NCI-H1930 (cell line): ENCODE measurements at regions not wholly inside any gene's neighbourhood (a gene's known extent, or its start where the extent isn't known, plus 50 kb on each side); places are given as distances from the start of the nearest gene placed in this dataset.
"Not testable (repeated sequence)": the region's sequence is repeated elsewhere in the genome, so short reads cannot be mapped to it uniquely, and the experiment has no call there.

ENCODE experiments used
- DNase-seq, 2 experiments: peaks; one replicate each; lab custom pipeline; 2025; lab: John Stamatoyannopoulos, UW

GRCh38 chr7:55261386-55261770 lies 103.8 kb upstream of the LANCL2 start:
- DNase-seq, result no peak

DNA sequence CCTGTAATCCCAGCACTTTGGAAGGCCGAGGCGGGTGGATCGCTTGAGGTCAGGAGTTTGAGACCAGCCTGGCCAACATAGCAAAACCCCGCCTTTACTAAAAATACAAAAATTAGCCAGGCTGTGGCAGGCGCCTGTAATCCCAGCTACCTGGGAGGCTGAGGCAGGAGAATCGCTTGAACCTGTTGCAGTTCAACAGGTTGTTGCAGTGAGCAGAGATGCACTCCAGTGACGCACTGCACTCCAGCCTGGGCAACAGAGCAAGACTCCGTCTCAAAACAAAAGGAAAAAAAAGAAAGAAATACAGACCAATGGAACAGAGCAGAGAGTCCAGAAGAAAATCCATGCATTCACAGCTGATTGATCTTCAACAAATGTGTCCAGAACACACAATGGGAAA lies 99.8 kb upstream of the LANCL2 start:
- DNase-seq, result not testable (repeated sequence)

GRCh38 chr7:55265836-55266642 lies 99.1 kb upstream of the LANCL2 start:
- DNase-seq, result peak in 1 of 2 experiments; percentile 39

- DNase-seq, result no peak
Observed at GRCh38 chr7:55271069-55271626, 94.0 kb upstream of the LANCL2 start.

DNA sequence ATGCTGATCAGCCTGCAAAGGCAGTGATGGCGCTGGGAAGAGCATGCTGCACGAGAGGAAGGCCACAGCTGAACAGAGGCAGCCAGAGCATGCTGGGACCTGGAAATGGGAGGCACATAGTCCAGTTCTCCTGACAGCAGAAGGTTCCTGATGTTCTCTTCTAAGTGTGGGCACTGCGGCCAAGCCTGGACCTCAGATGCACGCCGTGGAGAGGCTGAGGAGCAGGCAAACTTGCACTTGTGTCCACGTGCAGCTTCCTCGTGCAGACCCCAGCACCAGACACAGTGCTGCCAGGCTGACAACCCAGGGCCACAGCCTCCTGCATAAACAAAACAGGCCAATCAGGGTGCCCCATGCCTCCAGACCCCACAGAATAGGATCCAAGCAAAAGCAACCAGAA lies 93.5 kb upstream of the LANCL2 start:
- no peak for DNase-seq

- no peak for DNase-seq
Observed at GRCh38 chr7:55272328-55272727, 92.8 kb upstream of the LANCL2 start.

GRCh38 chr7:55273186-55273980 lies 91.8 kb upstream of the LANCL2 start:
- DNase-seq, result no peak

DNA sequence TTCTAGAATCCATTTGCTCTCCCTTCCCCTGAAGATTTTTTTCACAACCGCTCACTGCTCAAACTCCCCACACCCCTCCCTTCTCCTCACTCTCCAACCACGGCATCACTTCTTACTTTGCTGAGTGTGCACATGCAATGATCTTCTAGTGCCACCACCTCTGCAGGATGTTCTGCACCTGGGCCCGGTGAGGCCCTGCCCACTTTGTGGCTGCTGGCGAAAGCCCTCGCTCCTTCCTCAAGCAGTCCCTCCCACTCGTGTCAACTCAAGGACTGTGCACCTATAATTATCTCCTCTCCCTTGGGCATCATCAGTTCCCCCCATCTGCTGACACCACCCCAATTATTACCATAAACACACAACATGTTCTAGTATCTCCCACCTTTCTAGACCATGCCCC lies 91.0 kb upstream of the LANCL2 start:
- no peak for DNase-seq

DNA sequence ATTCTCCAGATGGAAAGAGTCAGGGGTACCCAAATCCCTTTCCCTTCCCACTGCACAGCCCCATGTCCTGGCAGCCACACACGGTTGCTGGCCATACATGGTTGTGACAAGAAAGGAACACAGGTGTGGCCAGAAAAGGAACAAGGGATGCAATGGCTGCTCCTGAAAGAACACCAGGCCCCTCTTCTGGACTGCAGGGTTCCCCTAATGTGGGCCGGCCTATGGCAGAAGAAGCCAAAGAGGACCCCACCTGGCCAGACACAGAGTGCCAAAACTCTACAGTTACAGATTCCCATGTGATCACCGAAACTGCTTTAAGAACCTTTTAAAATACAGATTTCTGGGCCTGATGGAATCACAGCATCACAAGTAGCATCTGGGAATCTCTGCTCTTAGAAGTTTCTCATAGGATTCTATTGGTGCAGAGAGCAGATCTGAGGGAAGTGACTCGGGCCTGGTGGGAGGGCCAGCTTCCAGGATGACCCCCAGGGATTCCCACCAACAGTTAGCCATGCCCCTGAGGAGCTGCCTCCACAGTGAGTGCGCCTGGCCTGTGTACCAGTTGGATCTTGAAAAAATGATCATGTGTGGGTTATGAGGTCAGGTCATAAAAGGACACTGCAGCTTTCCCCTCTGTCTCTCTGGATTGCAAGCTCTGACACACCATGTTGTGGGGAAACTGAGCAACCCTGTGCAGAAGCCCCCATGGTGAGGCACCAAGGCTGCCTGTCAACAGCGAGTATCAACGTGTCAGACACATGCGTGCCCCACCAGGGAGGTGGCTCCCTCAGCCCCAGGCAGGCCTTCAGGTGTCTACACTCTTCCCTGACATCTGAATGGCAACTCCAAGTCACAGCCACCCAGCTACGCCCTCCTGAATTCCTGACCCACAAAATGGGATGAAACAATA lies 89.6 kb upstream of the LANCL2 start:
- DNase-seq, result no peak

GRCh38 chr7:55276572-55277295 lies 88.4 kb upstream of the LANCL2 start:
- DNase-seq, result no peak

GRCh38 chr7:55277916-55278315 lies 87.2 kb upstream of the LANCL2 start:
- DNase-seq, result no peak

DNA sequence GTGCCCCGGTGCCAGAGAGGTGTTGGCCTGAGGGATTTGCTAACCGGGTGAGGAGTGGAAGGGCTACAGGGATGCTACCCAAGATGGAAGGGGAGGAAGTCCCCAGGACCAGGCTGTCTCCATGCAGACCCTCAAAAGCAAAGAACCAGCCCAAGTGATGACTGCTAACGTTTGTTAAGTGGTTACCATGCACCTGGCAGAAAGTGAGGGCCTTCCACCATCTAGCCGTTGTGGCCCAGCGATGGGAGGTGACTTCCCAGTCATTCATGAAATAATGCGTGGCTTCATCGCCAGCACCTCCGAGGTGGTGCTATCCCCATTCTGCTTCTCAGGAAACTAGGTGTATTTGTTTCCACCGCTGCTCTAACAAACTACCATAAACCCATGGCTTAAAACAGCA lies 86.8 kb upstream of the LANCL2 start:
- DNase-seq, result no peak

DNA sequence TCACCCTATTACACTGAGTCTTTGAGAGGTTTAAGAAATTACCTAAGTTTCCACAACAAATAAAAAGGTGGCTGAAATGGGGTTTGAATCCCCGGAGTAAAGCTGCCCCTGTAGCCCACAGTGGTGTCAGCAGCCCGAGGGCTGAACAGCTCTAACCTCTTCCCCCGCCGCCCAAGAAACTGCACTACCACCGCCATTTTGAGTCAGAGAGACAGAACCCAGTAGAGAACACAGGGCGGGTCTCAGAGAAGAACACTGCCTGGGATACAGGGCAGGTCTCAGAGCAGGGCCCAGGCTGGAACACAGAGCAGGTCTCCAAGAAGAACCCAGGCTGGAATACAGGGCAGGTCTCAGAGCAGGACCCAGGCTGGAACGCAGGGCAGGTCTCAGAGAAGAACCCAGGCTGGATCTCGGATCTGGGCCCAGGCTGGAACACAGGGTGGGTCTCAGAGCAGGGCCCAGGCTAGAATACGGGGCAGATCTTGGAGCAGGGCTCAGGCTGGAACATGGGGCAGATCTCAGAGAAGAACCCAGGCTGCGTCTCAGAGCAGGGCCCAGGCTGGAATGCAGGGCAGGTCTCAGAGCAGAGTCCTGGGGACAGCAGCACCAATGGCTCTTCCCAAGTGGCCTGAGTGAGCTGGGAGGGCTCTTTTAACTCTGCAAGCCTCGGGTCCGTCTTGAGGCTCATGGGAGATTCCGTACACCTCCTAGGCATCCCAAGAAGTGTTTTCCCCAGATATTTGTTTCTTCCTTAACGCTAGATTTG lies 85.9 kb upstream of the LANCL2 start:
- no peak for DNase-seq

DNA sequence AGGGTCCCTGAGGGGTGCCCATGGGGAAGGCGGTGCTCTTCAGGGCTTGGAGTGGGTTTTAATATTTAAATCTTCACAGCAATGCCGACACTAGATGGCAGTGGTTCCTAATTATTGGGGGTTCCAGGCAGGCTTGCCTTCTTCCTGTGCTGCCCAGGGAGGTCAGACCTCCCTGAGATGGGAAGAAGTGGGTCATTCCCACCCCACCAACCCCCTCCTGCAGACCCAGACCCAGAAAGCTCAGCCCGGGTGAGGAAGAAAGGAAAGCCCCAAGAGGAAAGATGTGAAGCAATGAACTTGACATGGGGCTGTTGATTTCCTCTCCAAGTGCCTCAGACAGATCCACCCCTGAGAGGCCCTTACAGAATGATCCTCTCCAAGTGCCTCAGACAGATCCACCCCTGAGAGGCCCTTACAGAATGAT lies 85.1 kb upstream of the LANCL2 start:
- peak; percentile 23 to 71 for DNase-seq

DNA sequence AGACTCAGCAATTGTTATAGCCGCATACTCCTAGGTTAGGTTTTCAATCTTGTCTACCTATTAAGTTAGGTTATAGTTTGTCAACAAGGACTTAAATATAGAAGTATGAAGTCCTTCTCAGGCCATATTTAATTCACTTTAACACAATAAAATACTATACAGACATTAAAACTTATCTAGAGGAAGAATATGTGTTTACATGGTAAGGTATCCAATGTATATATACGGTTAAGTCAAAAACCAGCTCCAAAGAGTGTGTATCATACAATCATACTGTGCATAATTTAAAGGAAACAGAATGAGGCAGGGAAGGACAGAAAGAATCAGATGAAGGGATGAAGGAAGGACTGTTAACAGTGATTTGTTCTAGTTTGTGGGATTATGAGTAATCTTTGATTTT lies 79.5 kb upstream of the LANCL2 start:
- no peak for DNase-seq

- no peak for DNase-seq
Observed at GRCh38 chr7:55286666-55287065, 78.5 kb upstream of the LANCL2 start.

- peak in 1 of 2 experiments; percentile 18 for DNase-seq
Observed at GRCh38 chr7:55288070-55288824, 76.9 kb upstream of the LANCL2 start.

DNA sequence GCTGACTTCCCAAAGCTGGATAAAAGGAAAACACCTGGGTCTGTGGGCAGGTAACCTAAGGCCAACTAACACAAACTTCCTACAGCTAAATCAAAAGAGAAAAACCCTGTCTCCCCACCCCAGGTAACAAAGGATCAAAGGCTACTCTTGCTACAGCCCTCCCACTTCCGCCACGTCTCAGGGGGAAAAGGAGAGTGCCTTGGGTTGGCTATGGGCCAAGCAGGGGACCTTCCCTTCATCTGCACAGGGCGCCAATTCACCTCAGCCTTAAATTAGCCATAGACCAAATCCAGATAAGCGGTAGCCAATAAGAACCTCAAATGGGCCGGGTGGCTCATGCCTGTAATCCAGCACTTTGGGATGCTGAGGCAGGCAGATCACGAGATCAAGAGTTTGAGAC lies 69.1 kb upstream of the LANCL2 start:
- DNase-seq, result no peak

- no peak for DNase-seq
Observed at GRCh38 chr7:55299273-55299967, 65.7 kb upstream of the LANCL2 start.
